Activated CD8-positive, alpha-beta memory T cell treated with anti-CD3 and anti-CD28 coated beads for 24 hours (primary cell): ENCODE measurements at regions not wholly inside any gene's neighbourhood (a gene's known extent, or its start where the extent isn't known, plus 50 kb on each side); places are given as distances from the start of the nearest gene placed in this dataset.

ENCODE experiments used
- DNase-seq: peaks from one replicate; pipeline ENCODE4 v3.0.0-alpha.2; 2020

DNA sequence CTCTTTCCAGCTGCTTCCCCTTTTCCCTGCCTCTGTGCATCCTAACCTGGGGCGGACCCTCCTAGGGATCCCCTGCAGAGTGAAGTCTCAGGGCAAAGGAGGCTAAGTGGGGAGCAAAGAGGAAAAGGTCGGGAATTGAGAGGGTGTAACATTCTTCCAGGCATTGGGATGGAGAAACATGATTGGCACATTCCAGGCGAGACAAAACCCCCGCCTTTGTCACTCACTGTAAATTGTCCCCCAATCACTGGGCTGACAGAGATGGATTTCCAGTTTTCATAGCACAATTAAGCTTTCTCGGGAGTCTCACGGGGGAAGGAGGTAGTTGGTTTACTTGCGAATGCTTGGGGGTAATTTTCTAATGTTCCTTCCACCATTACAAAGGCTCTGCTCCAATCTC lies 74.9 kb downstream of the MIAT start:
- no peak for DNase-seq

DNA sequence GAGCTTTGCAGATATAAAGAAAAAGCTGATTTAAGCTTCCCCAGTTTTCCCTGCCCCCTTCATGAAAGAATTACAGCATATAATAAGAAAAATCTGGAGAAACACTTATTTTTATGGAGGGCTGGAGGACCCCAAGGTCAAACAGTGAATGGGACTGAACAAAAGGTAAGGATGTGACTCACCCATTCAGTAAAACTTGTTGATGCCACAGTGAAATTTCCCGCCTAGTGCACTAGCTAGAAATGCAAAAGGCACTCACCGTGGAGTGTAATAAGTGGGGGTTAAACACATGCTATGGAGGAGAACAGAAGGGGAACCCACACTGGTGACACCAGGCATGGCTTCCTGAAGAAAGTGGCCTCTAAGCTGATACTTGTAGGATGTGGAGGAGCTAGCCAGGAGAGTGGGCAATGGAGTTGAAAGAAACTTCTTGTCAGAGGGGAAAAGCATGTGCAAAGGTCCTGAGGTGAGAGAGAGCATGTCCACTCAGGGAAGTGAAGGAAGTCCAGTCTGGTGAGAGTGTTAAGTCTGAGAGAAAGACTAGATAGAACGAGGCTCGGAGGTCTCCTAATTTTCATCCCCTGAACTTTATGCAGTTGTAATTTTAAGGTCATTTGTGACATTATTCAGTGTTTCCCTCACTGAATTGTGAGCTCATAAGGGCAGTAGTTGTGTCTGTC lies 77.1 kb downstream of the MIAT start:
- no peak for DNase-seq

GRCh38 chr22:26735019-26735409 lies 77.6 kb downstream of the MIAT start:
- DNase-seq, result no peak

- DNase-seq, result no peak
Observed at GRCh38 chr22:26737262-26737661, 79.9 kb downstream of the MIAT start.

GRCh38 chr22:26740253-26740652 lies 82.9 kb downstream of the MIAT start:
- DNase-seq, result no peak

DNA sequence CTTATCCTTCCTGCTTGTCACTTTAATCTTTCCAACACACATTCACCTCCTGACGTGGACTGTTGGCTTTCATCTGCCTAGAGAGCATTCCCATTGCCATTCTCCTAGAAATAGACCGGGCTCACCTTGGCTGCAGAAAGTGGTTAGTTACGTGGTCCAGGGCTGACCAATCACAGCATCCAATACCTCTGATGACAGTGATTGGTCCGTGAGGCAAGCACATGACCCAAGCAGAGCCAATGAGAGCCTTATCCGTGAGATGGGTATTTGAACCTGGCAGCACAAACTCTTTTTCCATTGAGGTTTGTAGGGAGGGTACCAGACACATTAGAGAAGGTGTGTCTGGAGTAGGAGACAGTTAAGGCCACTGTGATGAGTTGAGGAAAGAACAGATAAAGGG lies 85.8 kb downstream of the MIAT start:
- DNase-seq, result no peak

GRCh38 chr22:26744892-26745808 lies 87.8 kb downstream of the MIAT start:
- no peak for DNase-seq

DNA sequence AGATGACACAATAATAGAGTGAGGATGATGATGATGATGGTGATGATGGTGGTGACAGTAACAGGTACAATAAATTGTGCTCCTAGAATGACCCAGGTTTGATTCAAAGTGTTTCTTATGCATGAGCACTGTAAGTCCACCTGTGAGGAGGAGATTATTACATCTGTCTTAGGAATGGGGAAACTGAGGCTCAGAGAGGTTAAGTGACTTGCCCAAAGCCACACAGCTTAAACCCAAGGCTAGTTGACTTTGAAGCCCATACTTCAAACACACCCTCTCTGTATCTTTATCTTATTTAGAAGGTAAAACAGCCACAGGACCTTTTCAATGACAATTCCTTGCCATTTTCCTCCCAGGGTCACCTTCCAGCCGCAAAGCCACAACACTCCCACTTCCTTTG lies 88.9 kb downstream of the MIAT start:
- DNase-seq, result no peak

- DNase-seq, result no peak
Observed at GRCh38 chr22:26748845-26749244, 91.5 kb downstream of the MIAT start.

DNA sequence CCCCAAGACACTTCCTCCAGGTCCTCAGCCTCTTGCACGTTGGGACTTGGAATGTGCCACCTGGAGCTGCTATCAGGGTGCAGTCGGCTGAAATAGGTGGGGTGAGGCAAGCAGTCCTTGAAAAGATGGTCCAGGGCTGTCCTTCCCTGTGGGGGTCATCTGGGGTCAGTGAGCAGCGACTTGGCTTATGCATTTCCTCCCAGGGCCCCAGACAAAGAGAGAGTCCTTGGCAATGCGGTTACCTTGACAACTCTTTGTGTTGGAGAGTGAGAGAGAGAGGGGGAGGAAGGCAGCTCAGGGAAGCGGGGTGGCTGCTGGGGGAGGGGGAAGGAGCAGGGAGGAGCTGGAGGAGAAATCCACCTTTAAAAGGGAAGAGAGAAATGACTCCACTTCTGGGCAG lies 93.8 kb downstream of the MIAT start:
- DNase-seq, result no peak

GRCh38 chr22:26753125-26753862 lies 95.9 kb downstream of the MIAT start:
- no peak for DNase-seq

GRCh38 chr22:26756675-26757293 lies 99.4 kb downstream of the MIAT start:
- DNase-seq, result peak; percentile 75

GRCh38 chr22:26757496-26757895 lies 100.1 kb downstream of the MIAT start:
- DNase-seq, result no peak

DNA sequence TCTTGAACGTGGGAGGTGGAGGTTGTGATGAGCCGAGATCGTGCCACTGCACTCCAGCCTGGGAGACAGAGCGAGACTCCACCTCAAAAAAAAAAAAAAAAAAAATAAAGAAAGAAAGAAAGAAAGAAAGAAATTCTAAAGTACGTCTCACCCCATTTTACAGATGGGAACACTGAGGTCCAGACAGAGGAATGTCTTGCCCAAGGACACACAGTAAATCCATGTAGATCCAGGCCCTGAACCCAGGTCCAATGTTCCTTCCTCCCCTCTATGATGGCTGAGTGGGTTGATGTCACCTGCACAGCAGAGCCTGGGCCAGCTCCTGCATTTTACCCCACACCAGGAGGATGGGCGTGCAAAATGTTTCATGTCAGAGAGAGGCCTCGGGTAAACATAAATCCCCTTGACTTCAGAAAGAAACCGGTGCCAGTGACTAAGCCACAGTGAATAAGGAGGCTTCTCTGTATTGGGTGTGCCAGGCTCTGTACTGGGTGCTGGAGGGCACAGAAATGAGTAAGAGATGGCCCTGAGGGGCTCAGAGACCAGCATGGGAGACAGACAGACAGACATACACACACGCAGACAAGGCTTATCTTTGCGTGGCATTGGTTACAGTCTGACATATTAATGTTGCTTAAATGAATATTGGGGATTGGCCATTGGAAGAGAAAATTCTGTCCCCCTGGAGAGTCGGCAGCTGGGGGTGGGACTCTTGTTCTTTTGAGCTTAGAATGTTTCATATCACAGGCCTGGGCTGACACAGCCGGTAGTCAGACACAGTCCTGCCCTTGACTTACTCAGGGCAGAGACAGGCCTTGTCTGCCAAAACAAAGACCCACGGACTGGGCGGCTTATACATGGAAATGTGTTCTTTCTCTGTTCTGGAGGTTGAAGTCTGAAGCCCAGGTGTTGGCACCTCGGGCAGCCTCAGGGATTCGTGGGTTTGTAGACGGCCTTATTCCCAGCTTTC lies 105.4 kb downstream of the MIAT start:
- DNase-seq, result no peak

DNA sequence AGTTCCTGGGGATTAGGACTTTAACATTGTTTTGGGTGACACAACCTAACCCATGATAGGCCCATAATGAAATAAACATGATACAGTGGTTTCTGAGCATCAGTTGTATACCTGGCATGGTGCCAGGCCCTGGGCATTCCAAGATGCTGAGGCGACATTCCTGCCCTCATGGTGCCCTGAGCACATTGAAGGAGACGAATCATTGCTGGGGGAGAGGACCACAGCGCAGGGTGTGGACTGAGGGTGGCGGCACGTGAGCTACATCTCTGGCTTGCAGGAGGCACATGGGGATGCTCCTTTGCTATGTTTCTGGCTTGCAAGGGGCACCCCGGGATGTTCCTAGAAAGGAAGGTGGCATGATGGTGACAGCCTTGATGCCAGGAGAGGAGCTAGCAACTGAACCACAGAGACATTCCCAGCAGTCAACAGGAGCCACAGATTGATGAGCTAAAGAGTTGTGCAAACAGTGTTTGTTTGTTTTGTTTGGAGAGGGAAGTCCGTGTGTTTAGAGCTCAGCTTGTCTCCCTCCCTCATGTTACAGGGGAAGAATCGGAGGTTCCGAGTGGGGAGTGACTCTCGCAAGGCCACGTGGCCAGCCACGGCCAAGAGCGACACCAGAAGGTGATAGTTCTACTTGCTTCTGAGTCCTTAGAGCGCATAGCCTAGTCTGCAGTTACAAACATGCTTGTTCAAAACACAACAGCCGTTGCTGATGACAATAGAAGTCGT lies 106.4 kb downstream of the MIAT start:
- DNase-seq, result no peak

DNA sequence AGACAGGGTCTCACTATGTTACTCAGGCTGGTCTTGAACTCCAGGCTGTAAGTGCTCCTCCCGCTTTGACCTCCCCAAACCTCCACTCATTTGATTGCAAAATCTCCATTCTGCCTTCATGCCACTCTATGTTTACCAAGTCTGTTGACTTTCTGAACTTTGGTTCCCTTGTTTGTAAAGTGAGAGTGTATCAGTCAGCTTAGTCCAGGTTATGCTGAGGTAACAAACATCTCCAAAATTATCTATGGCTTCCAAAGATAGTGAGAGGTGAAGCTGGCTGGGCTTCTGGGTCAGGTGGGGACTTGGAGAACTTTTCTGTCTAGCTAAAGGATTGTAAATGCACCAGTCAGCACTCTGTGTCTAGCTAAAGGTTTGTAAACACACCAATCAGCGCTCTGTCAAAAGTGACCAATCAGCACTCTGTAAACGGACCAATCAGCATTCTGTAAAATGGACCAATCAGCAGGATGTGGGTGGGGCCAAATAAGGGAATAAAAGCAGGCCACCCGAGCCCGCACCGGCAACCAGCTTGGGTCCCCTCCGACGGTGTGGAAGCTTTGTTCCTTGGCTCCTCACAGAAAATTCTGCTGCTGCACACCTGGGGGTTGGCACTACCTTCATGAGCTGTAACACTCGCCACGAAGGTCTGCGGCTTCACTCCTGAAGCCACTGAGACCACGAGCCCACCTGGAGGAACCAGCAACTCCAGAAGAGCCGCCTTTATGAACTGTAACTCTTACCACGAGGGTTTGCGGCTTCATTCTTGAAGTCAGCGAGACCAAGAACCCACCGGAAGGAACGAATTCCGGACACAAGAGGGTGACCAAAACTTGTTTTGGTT lies 109.3 kb downstream of the MIAT start:
- no peak for DNase-seq

DNA sequence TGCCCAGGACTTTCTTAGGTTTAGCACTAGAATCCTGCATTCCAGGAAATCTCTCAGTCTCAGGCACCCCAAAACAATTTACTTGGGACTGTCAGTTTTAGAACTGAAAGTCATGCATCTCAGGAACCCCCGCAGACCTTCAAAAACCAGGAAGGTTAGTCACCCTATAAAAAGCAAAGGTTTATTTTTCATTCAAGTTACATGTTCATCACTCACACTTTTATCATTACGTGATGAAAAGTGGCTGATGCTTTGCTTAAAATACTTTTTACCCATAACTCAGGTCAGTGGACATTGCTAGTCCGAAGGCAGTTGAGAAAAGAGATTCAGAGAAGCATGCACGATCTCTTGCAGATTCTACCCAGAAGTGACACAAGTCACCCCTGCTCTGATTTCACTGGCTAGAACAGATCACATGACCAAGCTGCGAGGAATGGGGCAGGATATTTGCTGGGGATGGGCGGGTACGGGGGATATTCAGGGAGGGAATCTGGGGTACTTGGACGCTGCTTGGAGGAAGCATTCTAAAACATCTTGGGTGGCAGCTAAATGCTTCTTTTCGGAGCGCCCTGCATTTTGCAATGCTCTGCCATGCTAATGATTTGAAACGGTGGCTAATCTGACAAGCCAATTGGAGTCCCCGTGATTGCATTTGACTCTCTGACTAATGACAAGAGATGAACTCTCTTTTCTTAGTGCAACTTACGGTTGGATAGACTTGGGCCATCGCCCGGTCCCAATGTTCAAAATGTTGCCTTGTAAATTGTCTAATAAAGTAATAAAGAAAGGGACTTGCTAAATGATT lies 110.2 kb downstream of the MIAT start:
- DNase-seq, result no peak

GRCh38 chr22:26768156-26768515 lies 110.7 kb downstream of the MIAT start:
- DNase-seq, result no peak

- DNase-seq, result no peak
Observed at GRCh38 chr22:26768952-26769351, 111.6 kb downstream of the MIAT start.

GRCh38 chr22:26769663-26770062 lies 112.3 kb downstream of the MIAT start:
- no peak for DNase-seq
